HepG2 (cell line): ENCODE measurements at regions not wholly inside any gene's neighbourhood (a gene's known extent, or its start where the extent isn't known, plus 50 kb on each side); places are given as distances from the start of the nearest gene placed in this dataset.

Experiments used
- ELF4 ChIP-seq: sonication (generic); formaldehyde crosslinking; IDR thresholded peaks from 2 replicates; pipeline ENCODE4 v1.5.0; 2020; ENCODE audit warnings: missing genetic modification reagents, mild to moderate bottlenecking, moderate library complexity, borderline replicate concordance
- FOXK1 ChIP-seq: sonication (generic); formaldehyde crosslinking; IDR thresholded peaks from 2 replicates; pipeline ENCODE4 v1.4.0; 2020; ENCODE audit warnings: low read depth, missing genetic modification reagents, borderline replicate concordance
- POLR2A ChIP-seq, 2 experiments: IDR thresholded peaks; 2 replicates each; pipeline ENCODE4 v1.6.1; 2011; ENCODE audit warnings: low read depth in 2 of 2, low read length in 2 of 2, mild to moderate bottlenecking in 1 of 2, moderate library complexity in 1 of 2; ENCODE audit not compliant: insufficient read depth in 1 of 2

DNA sequence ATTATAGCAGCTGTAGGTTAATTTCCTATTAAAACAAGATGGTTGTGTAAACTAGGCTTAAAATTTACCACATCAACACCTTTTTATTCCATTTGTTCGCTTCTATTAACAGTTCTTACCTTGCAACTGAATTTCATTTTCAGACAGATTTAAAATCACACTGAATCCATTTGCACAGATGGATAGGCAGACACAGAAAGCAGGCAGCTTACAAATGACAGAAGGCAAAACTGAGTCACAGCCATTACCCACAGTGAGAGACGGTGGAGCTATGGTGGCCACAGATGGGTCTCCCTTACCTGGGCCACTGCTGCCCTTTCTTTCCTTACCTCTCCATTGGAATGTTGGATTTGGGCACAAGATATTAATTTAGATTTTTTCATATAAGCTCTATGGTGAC is 1567.8 kb upstream of the SLC10A2 start:
- TF ChIP-seq ELF4 (no peak), FOXK1 (CRISPR knock-in tag) (no peak), POLR2A (IDR thresholded peaks at IDR 0.05; ENCODE audit: insufficient read depth in 1 of 2, low read depth in 2 of 2, low read length in 2 of 2) (no peak)
